ENCODE measurements at regions not wholly inside any gene's neighbourhood (a gene's known extent, or its start where the extent isn't known, plus 50 kb on each side); places are given as distances from the start of the nearest gene placed in this dataset.

GRCh38 chr7:85573346-85573745, 386.5 kb upstream of the SEMA3D start:
- no peaks in the 10 kb centered on the region for H3K27me3 ChIP-seq (ENCODE audit: insufficient read depth, low read depth)
- H3K27ac ChIP-seq, result no peak overlapping the region
- no peaks in the 10 kb centered on the region for H4K20me1 ChIP-seq (ENCODE audit: insufficient read depth)
- no peak overlapping the region for H3K4me2 ChIP-seq
- no peaks in the 10 kb centered on the region; the same call in 1 of the 2 replicates for H3K36me3 ChIP-seq (ENCODE audit: insufficient read depth)
- no peak overlapping the region for H3K4me3 ChIP-seq (IDR thresholded peaks at IDR 0.05; ENCODE audit: insufficient read depth, low read depth, low read length)
- no peak for TF ChIP-seq CTCF (conservative IDR thresholded peaks at IDR 0.05; ENCODE audit: low read depth, low read length)
- no peaks in the 10 kb centered on the region for H3K79me2 ChIP-seq (ENCODE audit: insufficient read depth, low read depth)
- H3K9ac ChIP-seq, result no peak overlapping the region
- H2AFZ ChIP-seq (ENCODE audit: low read depth), result no peak overlapping the region
- H3K4me1 ChIP-seq (ENCODE audit: low read depth, poor library complexity, severe bottlenecking), result no peaks in the 10 kb centered on the region

- Histone ChIP-seq H2AFZ (ENCODE audit: low read depth) (no peak overlapping the region), H3K9ac (no peak overlapping the region), H3K4me1 (ENCODE audit: low read depth, poor library complexity, severe bottlenecking) (no peaks in the 10 kb centered on the region), H3K36me3 (ENCODE audit: insufficient read depth) (no peaks in the 10 kb centered on the region; the same call in 1 of the 2 replicates), H4K20me1 (ENCODE audit: insufficient read depth) (no peaks in the 10 kb centered on the region), H3K4me2 (no peak overlapping the region), H3K27ac (no peak overlapping the region), H3K4me3 (IDR thresholded peaks at IDR 0.05; ENCODE audit: insufficient read depth, low read depth, low read length) (no peak overlapping the region), H3K79me2 (ENCODE audit: insufficient read depth, low read depth) (no peaks in the 10 kb centered on the region), H3K27me3 (ENCODE audit: insufficient read depth, low read depth) (no peaks in the 10 kb centered on the region)
- TF ChIP-seq CTCF (conservative IDR thresholded peaks at IDR 0.05; ENCODE audit: low read depth, low read length), result no peak
Measured at GRCh38 chr7:85570898-85571297, 384.0 kb upstream of the SEMA3D start.

DNA sequence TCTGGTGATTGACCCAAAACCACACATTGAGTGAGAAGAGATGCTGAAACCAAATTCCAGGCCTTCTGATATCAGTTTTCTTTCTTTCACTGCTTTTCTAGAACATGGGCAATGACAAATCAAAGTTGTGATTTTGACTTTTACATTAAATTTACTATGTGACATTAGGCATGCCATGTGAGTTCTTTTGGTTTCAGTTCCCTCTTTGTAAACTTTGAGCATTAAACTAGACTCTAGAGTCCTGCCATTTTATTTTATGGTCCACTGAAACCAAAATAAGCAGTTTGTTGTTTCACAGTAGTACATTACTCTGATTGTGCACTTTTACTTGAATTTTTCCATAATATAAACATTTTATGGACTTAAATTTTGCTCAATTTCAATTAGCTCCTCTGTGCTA, 381.1 kb upstream of the SEMA3D start:
- H3K9ac ChIP-seq, result no peak overlapping the region
- H3K4me3 ChIP-seq (IDR thresholded peaks at IDR 0.05; ENCODE audit: insufficient read depth, low read depth, low read length), result no peak overlapping the region
- no peaks in the 10 kb centered on the region for H3K27me3 ChIP-seq (ENCODE audit: insufficient read depth, low read depth)
- no peaks in the 10 kb centered on the region; the same call in 1 of the 2 replicates for H3K36me3 ChIP-seq (ENCODE audit: insufficient read depth)
- H3K4me1 ChIP-seq (ENCODE audit: low read depth, poor library complexity, severe bottlenecking), result no peaks in the 10 kb centered on the region
- H3K27ac ChIP-seq, result no peak overlapping the region
- H2AFZ ChIP-seq (ENCODE audit: low read depth), result no peak overlapping the region
- H3K79me2 ChIP-seq (ENCODE audit: insufficient read depth, low read depth), result no peaks in the 10 kb centered on the region
- no peak overlapping the region for H3K4me2 ChIP-seq
- H4K20me1 ChIP-seq (ENCODE audit: insufficient read depth), result no peaks in the 10 kb centered on the region
- no peak for TF ChIP-seq CTCF (conservative IDR thresholded peaks at IDR 0.05; ENCODE audit: low read depth, low read length)

DNA sequence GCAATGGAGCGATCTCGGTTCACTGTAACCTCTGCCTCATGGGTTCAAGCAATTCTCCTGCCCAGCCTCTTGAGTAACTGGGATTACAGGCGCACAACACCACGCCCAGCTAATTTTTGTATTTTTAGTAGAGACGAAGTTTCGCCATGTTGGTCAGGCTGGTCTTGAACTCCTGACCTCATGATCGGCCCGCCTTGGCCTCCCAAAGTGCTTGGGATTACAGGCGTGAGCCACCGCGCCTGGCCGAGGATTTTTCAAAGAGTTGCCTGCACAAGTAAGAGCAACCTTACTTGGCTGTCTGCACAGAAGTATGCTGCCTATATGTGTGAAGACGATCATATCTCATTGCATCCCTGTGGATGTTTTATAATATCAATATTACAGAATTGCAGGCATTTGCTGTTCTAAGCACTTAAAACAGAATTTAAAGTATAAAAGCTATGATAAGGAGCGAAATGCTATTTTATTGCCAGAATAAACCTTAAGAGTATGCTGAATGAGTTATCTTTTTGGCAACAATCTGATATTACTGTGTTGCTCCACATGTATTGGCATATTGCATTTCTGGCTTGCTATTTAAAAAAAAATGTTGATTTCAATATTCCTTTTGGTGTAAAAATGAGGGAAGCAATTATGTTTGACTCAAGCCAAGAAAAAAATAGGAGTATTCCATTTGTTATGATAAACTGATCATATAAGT, 379.4 kb upstream of the SEMA3D start:
- Histone ChIP-seq H3K4me3 (IDR thresholded peaks at IDR 0.05; ENCODE audit: insufficient read depth, low read depth, low read length) (no peak overlapping the region), H3K4me2 (no peak overlapping the region), H3K27ac (no peak overlapping the region), H2AFZ (ENCODE audit: low read depth) (no peak overlapping the region), H3K79me2 (ENCODE audit: insufficient read depth, low read depth) (no peaks in the 10 kb centered on the region), H3K27me3 (ENCODE audit: insufficient read depth, low read depth) (no peaks in the 10 kb centered on the region), H4K20me1 (ENCODE audit: insufficient read depth) (no peaks in the 10 kb centered on the region), H3K4me1 (ENCODE audit: low read depth, poor library complexity, severe bottlenecking) (no peaks in the 10 kb centered on the region), H3K36me3 (ENCODE audit: insufficient read depth) (no peaks in the 10 kb centered on the region), H3K9ac (no peak overlapping the region)
- TF ChIP-seq CTCF (conservative IDR thresholded peaks at IDR 0.05; ENCODE audit: low read depth, low read length), result no peak
